ENCODE measurements at regions not wholly inside any gene's neighbourhood (a gene's known extent, or its start where the extent isn't known, plus 50 kb on each side); places are given as distances from the start of the nearest gene placed in this dataset.
"Not testable (repeated sequence)": the region's sequence is repeated elsewhere in the genome, so short reads cannot be mapped to it uniquely, and the experiment has no call there.

DNA sequence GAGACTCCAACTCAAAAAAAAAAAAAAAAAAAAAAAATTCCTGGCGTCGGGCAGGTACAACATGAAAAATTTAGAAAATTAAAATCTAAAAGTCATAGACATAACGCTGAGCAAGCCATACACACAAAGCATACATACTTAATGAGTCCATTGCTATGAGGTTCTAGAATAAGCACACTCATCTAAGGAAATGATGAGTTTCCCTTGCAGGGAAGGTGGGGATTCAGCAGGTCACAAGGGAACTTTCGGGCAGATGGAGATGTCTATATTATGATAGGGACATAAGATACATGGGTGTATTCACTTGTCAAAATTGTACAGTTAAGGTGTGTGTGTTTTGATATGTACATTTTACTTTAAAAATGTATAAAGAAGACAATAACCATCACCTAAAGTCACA is 120.2 kb upstream of the LIPC start:
- WGBS (ENCODE audit: insufficient coverage): 60% methylated on average over 1 of the region's 4 CpGs
- Histone ChIP-seq H3K4me1 (ENCODE audit: control insufficient read depth, insufficient read depth, low read length) (peaks cover 3% of the 10 kb centered on the region), H3K4me3 (ENCODE audit: low read length) (no peak overlapping the region), H3K27ac (ENCODE audit: low read length) (no peak overlapping the region), H3K36me3 (ENCODE audit: control insufficient read depth, insufficient read depth, low read length) (no peaks in the 10 kb centered on the region), H3K27me3 (ENCODE audit: control insufficient read depth, insufficient read depth, low read length) (no peaks in the 10 kb centered on the region), H3K9me3 (replicated peaks; ENCODE audit: control insufficient read depth, low read depth, low read length) (no peaks in the 10 kb centered on the region)
- DNase-seq: no peak

GRCh38 chr15:58312031-58312430 is 119.8 kb upstream of the LIPC start:
- no peaks in the 10 kb centered on the region for H3K36me3 ChIP-seq (ENCODE audit: control insufficient read depth, insufficient read depth, low read length)
- H3K4me3 ChIP-seq (ENCODE audit: low read length): no peak overlapping the region
- no peak for DNase-seq
- no peaks in the 10 kb centered on the region for H3K27me3 ChIP-seq (ENCODE audit: control insufficient read depth, insufficient read depth, low read length)
- H3K4me1 ChIP-seq (ENCODE audit: control insufficient read depth, insufficient read depth, low read length): peaks cover 3% of the 10 kb centered on the region
- H3K9me3 ChIP-seq (replicated peaks; ENCODE audit: control insufficient read depth, low read depth, low read length): no peaks in the 10 kb centered on the region
- WGBS (ENCODE audit: insufficient coverage): no CpG with 5 or more reads among the region's 5 CpGs
- H3K27ac ChIP-seq (ENCODE audit: low read length): no peak overlapping the region

DNA sequence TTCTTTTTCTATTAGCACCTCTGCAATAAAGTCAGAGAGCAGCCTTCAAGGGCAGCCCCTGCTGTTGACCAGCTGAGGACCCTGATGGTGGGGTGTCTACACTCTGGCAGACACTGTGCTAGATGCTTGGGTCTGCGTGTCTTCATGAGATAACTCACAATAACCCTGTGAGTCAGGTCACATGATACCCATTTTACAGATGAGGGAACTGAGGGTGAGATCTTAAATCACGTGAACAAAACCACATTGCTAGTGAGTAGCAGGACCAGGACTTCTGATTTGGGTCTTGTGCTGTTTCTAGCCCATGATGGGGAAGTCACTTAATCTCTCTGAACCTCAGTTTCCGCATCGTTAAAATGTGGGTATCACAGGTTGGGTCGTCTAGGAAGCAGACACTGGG is 118.5 kb upstream of the LIPC start:
- no peak overlapping the region for H3K27ac ChIP-seq (ENCODE audit: low read length)
- H3K4me3 ChIP-seq (ENCODE audit: low read length): no peak overlapping the region
- 74% methylated on average over 4 of the region's 5 CpGs for WGBS (ENCODE audit: insufficient coverage)
- DNase-seq: no peak
- H3K27me3 ChIP-seq (ENCODE audit: control insufficient read depth, insufficient read depth, low read length): no peaks in the 10 kb centered on the region
- no peaks in the 10 kb centered on the region for H3K9me3 ChIP-seq (replicated peaks; ENCODE audit: control insufficient read depth, low read depth, low read length)
- H3K36me3 ChIP-seq (ENCODE audit: control insufficient read depth, insufficient read depth, low read length): no peaks in the 10 kb centered on the region
- no peaks in the 10 kb centered on the region for H3K4me1 ChIP-seq (ENCODE audit: control insufficient read depth, insufficient read depth, low read length)

GRCh38 chr15:58313810-58314592 is 117.8 kb upstream of the LIPC start:
- H3K27ac ChIP-seq (ENCODE audit: low read length): peak overlapping the region; percentile 17

DNA sequence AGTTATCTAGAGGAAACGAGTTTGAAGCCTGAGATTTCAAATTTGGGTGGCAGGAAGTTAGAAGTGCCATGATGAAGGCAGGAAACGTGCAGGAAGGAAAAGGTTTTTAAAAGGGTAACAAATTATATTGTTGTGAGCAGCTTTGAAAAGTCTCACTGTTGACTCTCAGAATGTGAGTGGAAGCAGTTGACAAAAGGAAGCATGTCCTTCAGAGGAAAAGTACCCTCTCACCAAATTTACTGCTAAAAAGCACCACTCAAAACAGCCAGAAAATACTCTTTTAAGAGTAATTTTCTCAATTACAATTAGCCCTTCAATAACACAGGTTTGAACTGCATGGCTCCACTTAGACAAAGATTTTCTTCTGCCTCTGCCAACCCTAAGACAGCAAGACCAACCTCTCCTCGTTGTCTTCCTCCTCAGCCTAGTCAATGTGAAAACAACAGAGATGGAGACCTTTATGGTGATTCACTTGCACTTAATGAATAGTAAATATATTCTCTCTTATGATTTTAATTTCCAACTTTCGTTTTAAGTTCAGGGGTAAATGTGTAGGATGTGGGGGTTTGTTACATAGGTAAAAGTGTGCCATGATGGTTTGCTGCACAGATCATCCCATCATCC is 117.1 kb upstream of the LIPC start:
- no peak overlapping the region for H3K4me3 ChIP-seq (ENCODE audit: low read length)
- no peaks in the 10 kb centered on the region for H3K9me3 ChIP-seq (replicated peaks; ENCODE audit: control insufficient read depth, low read depth, low read length)
- WGBS (ENCODE audit: insufficient coverage): 42% methylated on average over 2 of the region's 4 CpGs
- H3K36me3 ChIP-seq (ENCODE audit: control insufficient read depth, insufficient read depth, low read length): no peaks in the 10 kb centered on the region
- H3K27ac ChIP-seq (ENCODE audit: low read length): no peak overlapping the region
- no peaks in the 10 kb centered on the region for H3K4me1 ChIP-seq (ENCODE audit: control insufficient read depth, insufficient read depth, low read length)
- H3K27me3 ChIP-seq (ENCODE audit: control insufficient read depth, insufficient read depth, low read length): no peaks in the 10 kb centered on the region
- no peak for DNase-seq

More at GRCh38 chr15:58313810-58314592, 117.8 kb upstream of the LIPC start:
- Histone ChIP-seq H3K9me3 (replicated peaks; ENCODE audit: control insufficient read depth, low read depth, low read length) (no peaks in the 10 kb centered on the region), H3K4me1 (ENCODE audit: control insufficient read depth, insufficient read depth, low read length) (no peaks in the 10 kb centered on the region), H3K27me3 (ENCODE audit: control insufficient read depth, insufficient read depth, low read length) (no peaks in the 10 kb centered on the region), H3K4me3 (ENCODE audit: low read length) (no peak overlapping the region), H3K36me3 (ENCODE audit: control insufficient read depth, insufficient read depth, low read length) (no peaks in the 10 kb centered on the region)
- 60% methylated on average over 3 of the region's 6 CpGs for WGBS (ENCODE audit: insufficient coverage)
- DNase-seq: no peak

DNA sequence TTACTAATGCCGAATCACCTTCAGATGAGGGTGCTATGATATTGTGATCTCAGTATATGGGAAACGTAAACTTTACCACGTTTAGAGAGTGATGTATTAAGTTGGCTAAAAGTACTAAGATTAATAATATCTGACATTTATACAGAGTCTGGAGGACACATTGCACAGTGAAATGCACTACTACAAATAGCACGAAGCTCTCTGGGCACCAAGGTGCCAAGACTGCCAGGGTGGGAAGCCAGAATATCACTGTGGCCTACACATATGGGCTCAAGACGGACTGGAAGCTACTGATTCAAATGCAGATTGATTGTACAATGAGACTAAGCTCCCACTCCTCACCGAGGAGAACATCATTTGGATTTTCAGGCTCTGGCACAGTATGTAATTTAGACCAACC is 113.3 kb upstream of the LIPC start:
- no peak for DNase-seq
- Histone ChIP-seq H3K4me3 (ENCODE audit: low read length) (no peak overlapping the region), H3K27me3 (ENCODE audit: control insufficient read depth, insufficient read depth, low read length) (no peaks in the 10 kb centered on the region), H3K4me1 (ENCODE audit: control insufficient read depth, insufficient read depth, low read length) (no peaks in the 10 kb centered on the region), H3K27ac (ENCODE audit: low read length) (no peak overlapping the region), H3K9me3 (replicated peaks; ENCODE audit: control insufficient read depth, low read depth, low read length) (no peaks in the 10 kb centered on the region), H3K36me3 (ENCODE audit: control insufficient read depth, insufficient read depth, low read length) (no peaks in the 10 kb centered on the region)
- whole genome bisulfite sequencing (ENCODE audit: insufficient coverage): no CpG with 5 or more reads among the region's 6 CpGs

- no peak overlapping the region for H3K4me3 ChIP-seq (ENCODE audit: low read length)
- no CpG with 5 or more reads among the region's 2 CpGs for WGBS (ENCODE audit: insufficient coverage)
- H3K27me3 ChIP-seq (ENCODE audit: control insufficient read depth, insufficient read depth, low read length): no peaks in the 10 kb centered on the region
- no peaks in the 10 kb centered on the region for H3K36me3 ChIP-seq (ENCODE audit: control insufficient read depth, insufficient read depth, low read length)
- H3K9me3 ChIP-seq (replicated peaks; ENCODE audit: control insufficient read depth, low read depth, low read length): no peaks in the 10 kb centered on the region
- H3K4me1 ChIP-seq (ENCODE audit: control insufficient read depth, insufficient read depth, low read length): no peaks in the 10 kb centered on the region
- no peak for DNase-seq
- no peak overlapping the region for H3K27ac ChIP-seq (ENCODE audit: low read length)
Measured at GRCh38 chr15:58321034-58321433, 110.8 kb upstream of the LIPC start.

DNA sequence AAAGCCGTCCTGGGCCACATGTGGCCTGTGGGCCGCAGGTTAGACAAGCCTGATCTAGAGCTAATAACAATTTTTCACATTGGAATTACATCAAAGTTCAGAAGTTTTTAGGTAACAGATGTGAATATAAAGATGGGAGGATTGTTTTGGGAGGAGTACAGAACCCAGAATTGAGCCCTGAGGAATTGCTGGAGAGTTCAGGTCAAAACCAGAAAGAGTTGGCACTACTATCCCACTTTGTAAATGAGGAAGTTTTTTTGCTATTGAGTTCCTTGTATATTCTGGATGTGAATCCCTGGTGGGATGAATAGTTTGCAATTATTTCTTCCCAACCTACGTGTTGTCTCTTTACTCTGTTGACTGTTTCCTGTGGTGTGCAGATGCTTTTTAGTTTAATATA is 109.5 kb upstream of the LIPC start:
- WGBS (ENCODE audit: insufficient coverage): no CpG with 5 or more reads among the region's 3 CpGs
- peak; percentile 67 for DNase-seq

GRCh38 chr15:58323321-58323720 is 108.5 kb upstream of the LIPC start:
- H3K27me3 ChIP-seq (ENCODE audit: control insufficient read depth, insufficient read depth, low read length); H3K9me3 ChIP-seq (replicated peaks; ENCODE audit: control insufficient read depth, low read depth, low read length); H3K36me3 ChIP-seq (ENCODE audit: control insufficient read depth, insufficient read depth, low read length); H3K4me1 ChIP-seq (ENCODE audit: control insufficient read depth, insufficient read depth, low read length); H3K4me3 ChIP-seq (ENCODE audit: low read length); H3K27ac ChIP-seq (ENCODE audit: low read length); DNase-seq: not testable (repeated sequence)
- no CpG with 5 or more reads among the region's 1 CpG for WGBS (ENCODE audit: insufficient coverage)

More for the DNA sequence above, 109.5 kb upstream of the LIPC start:
- H3K9me3 ChIP-seq (replicated peaks; ENCODE audit: control insufficient read depth, low read depth, low read length): peaks cover 5% of the 10 kb centered on the region
- H3K36me3 ChIP-seq (ENCODE audit: control insufficient read depth, insufficient read depth, low read length): no peaks in the 10 kb centered on the region
- H3K27me3 ChIP-seq (ENCODE audit: control insufficient read depth, insufficient read depth, low read length): no peaks in the 10 kb centered on the region
- no peak overlapping the region for H3K4me3 ChIP-seq (ENCODE audit: low read length)
- H3K4me1 ChIP-seq (ENCODE audit: control insufficient read depth, insufficient read depth, low read length): no peaks in the 10 kb centered on the region
- no peak overlapping the region for H3K27ac ChIP-seq (ENCODE audit: low read length)

DNA sequence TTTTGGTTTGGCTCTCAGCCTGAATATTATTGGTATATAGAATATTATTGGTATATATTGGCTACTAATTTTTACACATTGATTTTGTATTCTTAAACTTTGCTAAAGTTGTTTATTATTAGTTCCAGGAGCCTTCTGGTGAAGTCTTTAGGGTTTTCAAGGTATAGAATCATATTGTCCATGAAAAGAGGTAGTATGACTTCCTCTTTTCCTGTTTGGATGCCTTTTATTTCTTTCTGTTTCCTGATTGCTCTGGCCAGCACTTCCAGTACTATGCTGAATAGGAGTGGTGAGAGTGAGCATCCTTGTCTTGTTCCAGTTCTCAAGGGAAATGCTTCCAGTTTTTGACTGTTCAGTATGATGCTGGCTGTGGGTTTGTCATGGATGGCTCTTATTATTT is 107.3 kb upstream of the LIPC start:
- H3K4me3 ChIP-seq (ENCODE audit: low read length): no peak overlapping the region
- peaks cover 7% of the 10 kb centered on the region for H3K9me3 ChIP-seq (replicated peaks; ENCODE audit: control insufficient read depth, low read depth, low read length)
- H3K4me1 ChIP-seq (ENCODE audit: control insufficient read depth, insufficient read depth, low read length): no peaks in the 10 kb centered on the region
- no peaks in the 10 kb centered on the region for H3K36me3 ChIP-seq (ENCODE audit: control insufficient read depth, insufficient read depth, low read length)
- no peaks in the 10 kb centered on the region for H3K27me3 ChIP-seq (ENCODE audit: control insufficient read depth, insufficient read depth, low read length)
- no peak overlapping the region for H3K27ac ChIP-seq (ENCODE audit: low read length)
- DNase-seq: no peak
